ENCODE measurements at regions not wholly inside any gene's neighbourhood (a gene's known extent, or its start where the extent isn't known, plus 50 kb on each side); places are given as distances from the start of the nearest gene placed in this dataset.

GRCh38 chr21:41102281-41102680, 65.7 kb upstream of the BACE2 start (continued):
- TF ChIP-seq SP1 (IDR thresholded peaks at IDR 0.05; ENCODE audit: low read depth, low read length) (no peak), RXRA (IDR thresholded peaks at IDR 0.05; ENCODE audit: insufficient read depth, low read depth, low read length) (no peak), GTF2F1 (IDR thresholded peaks at IDR 0.05; ENCODE audit: borderline replicate concordance, low read depth, low read length) (no peak), BRCA1 (IDR thresholded peaks at IDR 0.05; ENCODE audit: low read depth, low read length) (no peak)

All from H1 (cell line).